ENCODE measurements at regions not wholly inside any gene's neighbourhood (a gene's known extent, or its start where the extent isn't known, plus 50 kb on each side); places are given as distances from the start of the nearest gene placed in this dataset.

- H3K9me3 ChIP-seq (ENCODE audit: control insufficient read depth, low read length): no peaks in the 10 kb centered on the region
- H3K4me3 ChIP-seq (ENCODE audit: insufficient read depth, low read depth, low read length): no peak overlapping the region
- H3K4me1 ChIP-seq (ENCODE audit: control insufficient read depth, insufficient read depth, low read length): no peaks in the 10 kb centered on the region
- H3K27ac ChIP-seq (ENCODE audit: insufficient read depth, low read depth, low read length, poor library complexity, severe bottlenecking): no peak overlapping the region
- H3K36me3 ChIP-seq (ENCODE audit: control insufficient read depth, insufficient read depth, low read length): no peaks in the 10 kb centered on the region
- 78 to 80% methylated on average over 7 to 8 of the region's 8 CpGs for WGBS, 2 experiments
- H3K27me3 ChIP-seq (ENCODE audit: control insufficient read depth, insufficient read depth, low read length, poor library complexity, severe bottlenecking): no peaks in the 10 kb centered on the region
These were observed 183.5 kb upstream of the FAM98A start for GRCh38 chr2:33782395-33783230.

- Histone ChIP-seq H3K9me3 (ENCODE audit: control insufficient read depth, low read length) (no peaks in the 10 kb centered on the region), H3K4me3 (ENCODE audit: insufficient read depth, low read depth, low read length) (no peak overlapping the region), H3K36me3 (ENCODE audit: control insufficient read depth, insufficient read depth, low read length) (no peaks in the 10 kb centered on the region), H3K4me1 (ENCODE audit: control insufficient read depth, insufficient read depth, low read length) (no peaks in the 10 kb centered on the region), H3K27ac (ENCODE audit: insufficient read depth, low read depth, low read length, poor library complexity, severe bottlenecking) (no peak overlapping the region), H3K27me3 (ENCODE audit: control insufficient read depth, insufficient read depth, low read length, poor library complexity, severe bottlenecking) (no peaks in the 10 kb centered on the region)
- 93 to 94% methylated on average over 1 to 3 of the region's 3 CpGs for WGBS, 2 experiments
These were observed 178.7 kb upstream of the FAM98A start for GRCh38 chr2:33777786-33778185.

GRCh38 chr2:33775306-33775705, 176.2 kb upstream of the FAM98A start:
- Histone ChIP-seq H3K27me3 (ENCODE audit: control insufficient read depth, insufficient read depth, low read length, poor library complexity, severe bottlenecking) (no peaks in the 10 kb centered on the region), H3K9me3 (ENCODE audit: control insufficient read depth, low read length) (no peaks in the 10 kb centered on the region), H3K4me3 (ENCODE audit: insufficient read depth, low read depth, low read length) (no peak overlapping the region), H3K27ac (ENCODE audit: insufficient read depth, low read depth, low read length, poor library complexity, severe bottlenecking) (no peak overlapping the region), H3K4me1 (ENCODE audit: control insufficient read depth, insufficient read depth, low read length) (no peaks in the 10 kb centered on the region), H3K36me3 (ENCODE audit: control insufficient read depth, insufficient read depth, low read length) (no peaks in the 10 kb centered on the region)
- 96% methylated on average over 21 of the region's 21 CpGs for WGBS, 2 experiments

GRCh38 chr2:33770023-33770422, 170.9 kb upstream of the FAM98A start:
- Histone ChIP-seq H3K27ac (ENCODE audit: insufficient read depth, low read depth, low read length, poor library complexity, severe bottlenecking) (no peak overlapping the region), H3K9me3 (ENCODE audit: control insufficient read depth, low read length) (no peaks in the 10 kb centered on the region), H3K36me3 (ENCODE audit: control insufficient read depth, insufficient read depth, low read length) (no peaks in the 10 kb centered on the region), H3K27me3 (ENCODE audit: control insufficient read depth, insufficient read depth, low read length, poor library complexity, severe bottlenecking) (no peaks in the 10 kb centered on the region), H3K4me3 (ENCODE audit: insufficient read depth, low read depth, low read length) (no peak overlapping the region), H3K4me1 (ENCODE audit: control insufficient read depth, insufficient read depth, low read length) (no peaks in the 10 kb centered on the region)
- 91 to 93% methylated on average over 2 of the region's 2 CpGs for WGBS, 2 experiments

- no peaks in the 10 kb centered on the region for H3K36me3 ChIP-seq (ENCODE audit: control insufficient read depth, insufficient read depth, low read length)
- H3K27ac ChIP-seq (ENCODE audit: insufficient read depth, low read depth, low read length, poor library complexity, severe bottlenecking): no peak overlapping the region
- no peaks in the 10 kb centered on the region for H3K4me1 ChIP-seq (ENCODE audit: control insufficient read depth, insufficient read depth, low read length)
- no peaks in the 10 kb centered on the region for H3K27me3 ChIP-seq (ENCODE audit: control insufficient read depth, insufficient read depth, low read length, poor library complexity, severe bottlenecking)
- H3K9me3 ChIP-seq (ENCODE audit: control insufficient read depth, low read length): no peaks in the 10 kb centered on the region
- H3K4me3 ChIP-seq (ENCODE audit: insufficient read depth, low read depth, low read length): no peak overlapping the region
- 92 to 94% methylated on average over 4 of the region's 4 CpGs for WGBS, 2 experiments
These were observed 167.1 kb upstream of the FAM98A start for GRCh38 chr2:33766175-33766574.

GRCh38 chr2:33765122-33765521, 166.0 kb upstream of the FAM98A start:
- H3K9me3 ChIP-seq (ENCODE audit: control insufficient read depth, low read length): no peaks in the 10 kb centered on the region
- no peaks in the 10 kb centered on the region for H3K27me3 ChIP-seq (ENCODE audit: control insufficient read depth, insufficient read depth, low read length, poor library complexity, severe bottlenecking)
- WGBS, 2 experiments: 20% methylated on average over 1 of the region's 2 CpGs; no CpG with 5 or more reads in 1 of the 2 experiments
- no peaks in the 10 kb centered on the region for H3K36me3 ChIP-seq (ENCODE audit: control insufficient read depth, insufficient read depth, low read length)
- no peaks in the 10 kb centered on the region for H3K4me1 ChIP-seq (ENCODE audit: control insufficient read depth, insufficient read depth, low read length)
- no peak overlapping the region for H3K27ac ChIP-seq (ENCODE audit: insufficient read depth, low read depth, low read length, poor library complexity, severe bottlenecking)
- H3K4me3 ChIP-seq (ENCODE audit: insufficient read depth, low read depth, low read length): no peak overlapping the region

GRCh38 chr2:33764551-33764950, 165.5 kb upstream of the FAM98A start:
- Histone ChIP-seq H3K27me3 (ENCODE audit: control insufficient read depth, insufficient read depth, low read length, poor library complexity, severe bottlenecking) (no peaks in the 10 kb centered on the region), H3K9me3 (ENCODE audit: control insufficient read depth, low read length) (no peaks in the 10 kb centered on the region)
- 47 to 65% methylated on average over 3 to 5 of the region's 5 CpGs for WGBS, 2 experiments

GRCh38 chr2:33763671-33764310, 164.7 kb upstream of the FAM98A start:
- Histone ChIP-seq H3K27me3 (ENCODE audit: control insufficient read depth, insufficient read depth, low read length, poor library complexity, severe bottlenecking) (no peaks in the 10 kb centered on the region), H3K4me3 (ENCODE audit: insufficient read depth, low read depth, low read length) (no peak overlapping the region), H3K9me3 (ENCODE audit: control insufficient read depth, low read length) (no peaks in the 10 kb centered on the region), H3K27ac (ENCODE audit: insufficient read depth, low read depth, low read length, poor library complexity, severe bottlenecking) (no peak overlapping the region), H3K4me1 (ENCODE audit: control insufficient read depth, insufficient read depth, low read length) (no peaks in the 10 kb centered on the region), H3K36me3 (ENCODE audit: control insufficient read depth, insufficient read depth, low read length) (no peaks in the 10 kb centered on the region)
- WGBS, 2 experiments: 95 to 96% methylated on average over 5 of the region's 6 CpGs

More at GRCh38 chr2:33764551-33764950, 165.5 kb upstream of the FAM98A start:
- Histone ChIP-seq H3K36me3 (ENCODE audit: control insufficient read depth, insufficient read depth, low read length) (no peaks in the 10 kb centered on the region), H3K4me1 (ENCODE audit: control insufficient read depth, insufficient read depth, low read length) (no peaks in the 10 kb centered on the region), H3K27ac (ENCODE audit: insufficient read depth, low read depth, low read length, poor library complexity, severe bottlenecking) (no peak overlapping the region), H3K4me3 (ENCODE audit: insufficient read depth, low read depth, low read length) (no peak overlapping the region)

GRCh38 chr2:33762636-33763035, 163.5 kb upstream of the FAM98A start:
- H3K9me3 ChIP-seq (ENCODE audit: control insufficient read depth, low read length): no peaks in the 10 kb centered on the region
- no peaks in the 10 kb centered on the region for H3K36me3 ChIP-seq (ENCODE audit: control insufficient read depth, insufficient read depth, low read length)
- 96 to 97% methylated on average over 3 of the region's 3 CpGs for WGBS, 2 experiments
- H3K4me3 ChIP-seq (ENCODE audit: insufficient read depth, low read depth, low read length): no peak overlapping the region
- no peaks in the 10 kb centered on the region for H3K4me1 ChIP-seq (ENCODE audit: control insufficient read depth, insufficient read depth, low read length)
- H3K27me3 ChIP-seq (ENCODE audit: control insufficient read depth, insufficient read depth, low read length, poor library complexity, severe bottlenecking): no peaks in the 10 kb centered on the region
- no peak overlapping the region for H3K27ac ChIP-seq (ENCODE audit: insufficient read depth, low read depth, low read length, poor library complexity, severe bottlenecking)

- H3K27me3 ChIP-seq (ENCODE audit: control insufficient read depth, insufficient read depth, low read length, poor library complexity, severe bottlenecking): no peaks in the 10 kb centered on the region
- H3K4me1 ChIP-seq (ENCODE audit: control insufficient read depth, insufficient read depth, low read length): no peaks in the 10 kb centered on the region
- H3K9me3 ChIP-seq (ENCODE audit: control insufficient read depth, low read length): no peaks in the 10 kb centered on the region
- no peaks in the 10 kb centered on the region for H3K36me3 ChIP-seq (ENCODE audit: control insufficient read depth, insufficient read depth, low read length)
- H3K27ac ChIP-seq (ENCODE audit: insufficient read depth, low read depth, low read length, poor library complexity, severe bottlenecking): no peak overlapping the region
- WGBS, 2 experiments: 73 to 75% methylated on average over 1 of the region's 2 CpGs
- no peak overlapping the region for H3K4me3 ChIP-seq (ENCODE audit: insufficient read depth, low read depth, low read length)
These were observed 147.2 kb upstream of the FAM98A start for GRCh38 chr2:33746208-33746800.

Data from ectodermal cell (in vitro differentiated cells).